GM18519 (cell line): ENCODE measurements at regions not wholly inside any gene's neighbourhood (a gene's known extent, or its start where the extent isn't known, plus 50 kb on each side); places are given as distances from the start of the nearest gene placed in this dataset.
"Not testable (repeated sequence)": the region's sequence is repeated elsewhere in the genome, so short reads cannot be mapped to it uniquely, and the experiment has no call there.

ENCODE experiments used
- ATAC-seq: cut with Tn5 transposase; IDR thresholded peaks from one replicate; pipeline ENCODE4 v1.9.1; 2021; ENCODE audit warnings: mild to moderate bottlenecking, moderate library complexity; ENCODE audit not compliant: unreplicated experiment, low FRiP score

GRCh38 chr6:8831366-8832152, 396.2 kb upstream of the SLC35B3 start:
- no peak for ATAC-seq

GRCh38 chr6:8830794-8831193, 395.4 kb upstream of the SLC35B3 start:
- no peak for ATAC-seq

GRCh38 chr6:8829796-8830195, 394.5 kb upstream of the SLC35B3 start:
- ATAC-seq = no peak

GRCh38 chr6:8829296-8829695, 394.0 kb upstream of the SLC35B3 start:
- no peak for ATAC-seq

- no peak for ATAC-seq
Observed at GRCh38 chr6:8828376-8828775, 393.0 kb upstream of the SLC35B3 start.

- ATAC-seq = no peak
Observed at GRCh38 chr6:8825726-8826125, 390.4 kb upstream of the SLC35B3 start.

GRCh38 chr6:8821981-8822381, 386.6 kb upstream of the SLC35B3 start:
- ATAC-seq = no peak

GRCh38 chr6:8820313-8820712, 385.0 kb upstream of the SLC35B3 start:
- ATAC-seq = no peak

GRCh38 chr6:8819446-8819845, 384.1 kb upstream of the SLC35B3 start:
- ATAC-seq = no peak

GRCh38 chr6:8814440-8815000, 379.2 kb upstream of the SLC35B3 start:
- ATAC-seq = no peak

- no peak for ATAC-seq
Observed at GRCh38 chr6:8810325-8810724, 375.0 kb upstream of the SLC35B3 start.

GRCh38 chr6:8809662-8810061, 374.3 kb upstream of the SLC35B3 start:
- ATAC-seq = no peak

GRCh38 chr6:8803181-8803760, 367.9 kb upstream of the SLC35B3 start:
- no peak for ATAC-seq

GRCh38 chr6:8802397-8802796, 367.1 kb upstream of the SLC35B3 start:
- not testable (repeated sequence) for ATAC-seq

- no peak for ATAC-seq
Observed at GRCh38 chr6:8794420-8794819, 359.1 kb upstream of the SLC35B3 start.

GRCh38 chr6:8789878-8790277, 354.5 kb upstream of the SLC35B3 start:
- no peak for ATAC-seq

GRCh38 chr6:8785223-8785622, 349.9 kb upstream of the SLC35B3 start:
- ATAC-seq = no peak

GRCh38 chr6:8783191-8783590, 347.8 kb upstream of the SLC35B3 start:
- no peak for ATAC-seq

- ATAC-seq = no peak
Observed at GRCh38 chr6:8780653-8781052, 345.3 kb upstream of the SLC35B3 start.

- ATAC-seq = no peak
Observed at GRCh38 chr6:8764733-8765132, 329.4 kb upstream of the SLC35B3 start.

GRCh38 chr6:8760951-8761350, 325.6 kb upstream of the SLC35B3 start:
- no peak for ATAC-seq

GRCh38 chr6:8758412-8758811, 323.1 kb upstream of the SLC35B3 start:
- no peak for ATAC-seq
